Ishikawa (cell line): ENCODE measurements at regions not wholly inside any gene's neighbourhood (a gene's known extent, or its start where the extent isn't known, plus 50 kb on each side); places are given as distances from the start of the nearest gene placed in this dataset.

ENCODE experiments used
- CREB1 ChIP-seq: IDR thresholded peaks from 2 replicates; pipeline ENCODE4 v1.6.1; 2012; ENCODE audit warnings: low read depth
- EP300 ChIP-seq: IDR thresholded peaks from 2 replicates; pipeline ENCODE4 v1.6.1; 2012; ENCODE audit warnings: borderline replicate concordance
- TCF12 ChIP-seq: IDR thresholded peaks from 2 replicates; pipeline ENCODE4 v1.6.1; 2012; ENCODE audit warnings: low read depth
- TEAD4 ChIP-seq: IDR thresholded peaks from 2 replicates; pipeline ENCODE4 v1.6.1; 2012
- ZBTB7A ChIP-seq: IDR thresholded peaks from 2 replicates; pipeline ENCODE4 v1.6.1; 2012; ENCODE audit warnings: low read depth
- TF ChIP-seq, protein P1 (sequence below): IDR thresholded peaks from 2 replicates; pipeline ENCODE4 v1.6.1; 2012; ENCODE audit warnings: low read depth, mild to moderate bottlenecking

- TF ChIP-seq ZBTB7A, result no peak
- no peak for TF ChIP-seq EP300
- TF ChIP-seq TCF12, result no peak
- TF ChIP-seq CREB1, result no peak
- TF ChIP-seq, protein P1, sequence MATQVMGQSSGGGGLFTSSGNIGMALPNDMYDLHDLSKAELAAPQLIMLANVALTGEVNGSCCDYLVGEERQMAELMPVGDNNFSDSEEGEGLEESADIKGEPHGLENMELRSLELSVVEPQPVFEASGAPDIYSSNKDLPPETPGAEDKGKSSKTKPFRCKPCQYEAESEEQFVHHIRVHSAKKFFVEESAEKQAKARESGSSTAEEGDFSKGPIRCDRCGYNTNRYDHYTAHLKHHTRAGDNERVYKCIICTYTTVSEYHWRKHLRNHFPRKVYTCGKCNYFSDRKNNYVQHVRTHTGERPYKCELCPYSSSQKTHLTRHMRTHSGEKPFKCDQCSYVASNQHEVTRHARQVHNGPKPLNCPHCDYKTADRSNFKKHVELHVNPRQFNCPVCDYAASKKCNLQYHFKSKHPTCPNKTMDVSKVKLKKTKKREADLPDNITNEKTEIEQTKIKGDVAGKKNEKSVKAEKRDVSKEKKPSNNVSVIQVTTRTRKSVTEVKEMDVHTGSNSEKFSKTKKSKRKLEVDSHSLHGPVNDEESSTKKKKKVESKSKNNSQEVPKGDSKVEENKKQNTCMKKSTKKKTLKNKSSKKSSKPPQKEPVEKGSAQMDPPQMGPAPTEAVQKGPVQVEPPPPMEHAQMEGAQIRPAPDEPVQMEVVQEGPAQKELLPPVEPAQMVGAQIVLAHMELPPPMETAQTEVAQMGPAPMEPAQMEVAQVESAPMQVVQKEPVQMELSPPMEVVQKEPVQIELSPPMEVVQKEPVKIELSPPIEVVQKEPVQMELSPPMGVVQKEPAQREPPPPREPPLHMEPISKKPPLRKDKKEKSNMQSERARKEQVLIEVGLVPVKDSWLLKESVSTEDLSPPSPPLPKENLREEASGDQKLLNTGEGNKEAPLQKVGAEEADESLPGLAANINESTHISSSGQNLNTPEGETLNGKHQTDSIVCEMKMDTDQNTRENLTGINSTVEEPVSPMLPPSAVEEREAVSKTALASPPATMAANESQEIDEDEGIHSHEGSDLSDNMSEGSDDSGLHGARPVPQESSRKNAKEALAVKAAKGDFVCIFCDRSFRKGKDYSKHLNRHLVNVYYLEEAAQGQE, result no peak
- TF ChIP-seq TEAD4, result no peak
These were observed 454.8 kb downstream of the CSNK1G3 start for GRCh38 chr5:123966781-123967180.
